ENCODE measurements at regions not wholly inside any gene's neighbourhood (a gene's known extent, or its start where the extent isn't known, plus 50 kb on each side); places are given as distances from the start of the nearest gene placed in this dataset.

DNA sequence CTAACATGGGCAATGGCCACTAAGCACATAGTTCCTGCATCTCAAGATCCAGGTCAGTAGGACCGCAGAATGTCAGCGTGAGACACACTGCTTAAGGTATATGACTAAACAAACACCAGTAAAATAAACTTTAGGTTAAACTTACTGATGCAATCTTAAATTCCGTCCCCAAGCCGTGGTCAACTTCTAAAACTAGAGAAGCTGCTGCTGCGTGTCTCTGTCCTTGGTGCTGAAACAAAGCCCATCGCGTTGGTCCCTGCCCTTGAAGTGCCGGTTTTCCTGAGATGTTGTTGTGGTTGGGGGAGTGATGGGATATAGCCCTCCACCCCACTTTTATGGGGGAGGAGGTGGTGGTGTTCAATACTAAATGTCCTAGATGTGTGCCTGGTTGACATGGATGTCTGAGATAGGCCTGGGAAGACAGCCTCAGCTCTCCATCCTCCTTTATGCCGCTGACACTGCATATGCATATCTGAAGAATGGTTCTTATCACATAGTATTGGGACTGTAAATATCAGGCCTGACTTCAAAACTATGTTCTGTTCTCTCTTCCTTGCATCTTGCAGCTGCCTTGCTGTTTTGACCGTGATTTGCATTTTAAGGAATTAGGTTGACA is 72.0 kb upstream of the KCNA3 start:
- TF ChIP-seq, protein P1, sequence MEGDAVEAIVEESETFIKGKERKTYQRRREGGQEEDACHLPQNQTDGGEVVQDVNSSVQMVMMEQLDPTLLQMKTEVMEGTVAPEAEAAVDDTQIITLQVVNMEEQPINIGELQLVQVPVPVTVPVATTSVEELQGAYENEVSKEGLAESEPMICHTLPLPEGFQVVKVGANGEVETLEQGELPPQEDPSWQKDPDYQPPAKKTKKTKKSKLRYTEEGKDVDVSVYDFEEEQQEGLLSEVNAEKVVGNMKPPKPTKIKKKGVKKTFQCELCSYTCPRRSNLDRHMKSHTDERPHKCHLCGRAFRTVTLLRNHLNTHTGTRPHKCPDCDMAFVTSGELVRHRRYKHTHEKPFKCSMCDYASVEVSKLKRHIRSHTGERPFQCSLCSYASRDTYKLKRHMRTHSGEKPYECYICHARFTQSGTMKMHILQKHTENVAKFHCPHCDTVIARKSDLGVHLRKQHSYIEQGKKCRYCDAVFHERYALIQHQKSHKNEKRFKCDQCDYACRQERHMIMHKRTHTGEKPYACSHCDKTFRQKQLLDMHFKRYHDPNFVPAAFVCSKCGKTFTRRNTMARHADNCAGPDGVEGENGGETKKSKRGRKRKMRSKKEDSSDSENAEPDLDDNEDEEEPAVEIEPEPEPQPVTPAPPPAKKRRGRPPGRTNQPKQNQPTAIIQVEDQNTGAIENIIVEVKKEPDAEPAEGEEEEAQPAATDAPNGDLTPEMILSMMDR (IDR thresholded peaks at IDR 0.05; ENCODE audit: low read length) = no peak
- no peak for TF ChIP-seq EZH2 (IDR thresholded peaks at IDR 0.05; ENCODE audit: borderline replicate concordance, low read length)
